NCI-H2107 (cell line): ENCODE measurements at regions not wholly inside any gene's neighbourhood (a gene's known extent, or its start where the extent isn't known, plus 50 kb on each side); places are given as distances from the start of the nearest gene placed in this dataset.

Source experiments
- DNase-seq: peaks from one replicate; lab custom pipeline; 2025; lab: John Stamatoyannopoulos, UW

DNA sequence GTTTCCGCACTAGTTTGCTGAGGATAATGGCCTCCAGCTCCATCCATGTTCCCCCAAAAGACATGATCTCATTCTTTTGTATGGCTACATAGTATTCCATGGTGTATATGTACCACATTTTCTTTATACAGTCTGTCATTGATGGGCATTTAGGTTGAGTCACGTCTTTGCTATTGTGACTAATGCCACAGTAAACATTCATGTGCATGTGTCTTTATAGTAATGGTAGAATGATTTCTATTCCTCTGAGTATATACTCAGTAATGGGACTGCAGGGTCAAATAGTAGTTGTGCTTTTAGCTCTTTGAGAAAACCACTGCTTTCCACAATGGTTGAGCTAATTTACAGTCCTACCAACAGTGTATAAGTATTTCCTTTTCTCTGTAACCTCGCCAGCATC is 78.3 kb upstream of the BCL9 start:
- DNase-seq = no peak

DNA sequence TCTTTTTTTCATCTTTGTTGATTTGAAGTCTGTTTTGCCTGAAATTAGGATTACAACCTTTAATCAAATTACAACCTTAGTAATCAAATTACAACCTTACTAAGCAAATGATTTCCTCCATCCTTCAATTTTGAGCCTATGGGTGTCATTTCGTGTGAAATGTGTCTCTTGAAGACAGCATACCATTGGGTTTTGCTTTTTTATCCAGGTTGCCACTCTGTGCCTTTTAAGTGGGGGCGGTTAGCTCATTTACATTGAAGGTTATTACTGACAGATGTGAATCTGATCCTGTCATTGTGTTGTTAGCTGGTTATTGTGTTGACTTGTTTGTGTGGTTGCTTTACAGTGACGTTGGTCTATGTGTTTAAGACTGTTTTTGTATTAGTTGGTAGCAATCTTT is 74.8 kb upstream of the BCL9 start:
- no peak for DNase-seq

DNA sequence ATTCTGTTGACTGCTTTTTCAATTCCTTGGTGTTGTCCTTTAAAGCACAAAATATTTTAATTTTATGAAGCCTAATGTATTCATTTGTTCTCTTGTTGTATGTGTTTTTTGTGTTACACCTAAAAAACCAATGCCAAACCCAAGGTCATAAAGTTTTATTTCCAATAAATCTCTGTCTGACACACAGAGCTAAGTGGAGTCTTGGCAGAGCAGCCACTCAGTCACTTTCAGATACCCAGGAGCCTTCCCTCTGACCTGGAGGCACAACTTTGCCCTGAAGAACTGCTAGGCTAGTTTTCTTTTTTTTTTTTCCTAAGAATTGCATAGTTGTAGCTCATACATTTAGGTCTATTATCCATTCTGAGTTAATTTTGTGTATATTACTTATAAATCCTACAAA is 71.2 kb upstream of the BCL9 start:
- DNase-seq = no peak

DNA sequence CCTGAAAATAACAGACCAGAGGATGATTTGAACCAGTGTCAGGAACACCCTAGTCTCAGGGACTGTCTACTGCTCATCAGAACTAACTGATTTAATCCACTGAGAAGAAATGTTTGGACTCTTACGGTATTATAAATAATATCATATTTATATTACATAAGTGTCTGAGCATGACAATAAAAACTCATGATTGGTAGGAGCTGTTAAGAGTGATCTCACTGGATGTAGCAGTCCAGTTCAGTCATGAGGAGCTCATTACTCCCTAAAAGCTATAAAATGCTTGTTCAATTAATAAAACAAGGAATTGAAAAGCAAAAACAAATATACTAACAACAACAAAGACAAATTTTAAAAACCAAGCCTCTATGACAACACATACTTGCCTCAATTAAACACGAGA is 68.8 kb upstream of the BCL9 start:
- DNase-seq = no peak

DNA sequence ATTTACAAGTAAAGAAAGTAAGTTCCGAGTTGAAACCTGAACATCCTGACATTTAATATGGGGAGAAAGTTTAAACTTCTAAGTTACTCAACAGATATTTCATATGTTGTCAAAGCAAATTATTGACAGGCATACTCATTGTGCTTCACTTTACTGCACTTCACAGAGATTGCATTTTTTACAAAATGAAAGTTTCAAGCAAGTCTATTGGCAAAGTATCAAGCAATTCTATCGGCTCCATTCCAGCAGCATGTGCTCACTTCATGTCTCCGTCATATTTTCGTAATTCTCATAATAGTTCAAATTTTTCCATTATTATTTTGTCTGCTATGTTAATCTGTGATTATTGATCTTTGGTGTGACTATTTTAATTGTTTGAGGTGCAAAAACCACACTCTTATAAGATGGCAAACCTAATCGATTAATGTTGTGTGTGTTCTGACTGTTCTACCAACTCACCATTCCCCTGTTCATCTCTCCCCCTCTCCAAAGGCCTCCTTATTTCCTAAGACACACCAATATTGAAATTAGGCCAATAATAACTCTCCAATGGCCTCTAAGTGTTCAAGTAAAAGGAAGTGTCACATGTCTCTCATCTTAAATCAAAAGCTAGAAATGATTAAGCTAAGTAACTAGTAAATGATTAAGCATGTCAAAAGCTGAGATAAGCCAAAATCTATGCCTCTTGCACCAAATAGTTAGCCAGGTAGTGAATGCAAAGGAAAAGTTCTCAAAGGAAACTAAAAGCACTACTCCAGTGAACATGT is 68.2 kb upstream of the BCL9 start:
- DNase-seq = no peak

DNA sequence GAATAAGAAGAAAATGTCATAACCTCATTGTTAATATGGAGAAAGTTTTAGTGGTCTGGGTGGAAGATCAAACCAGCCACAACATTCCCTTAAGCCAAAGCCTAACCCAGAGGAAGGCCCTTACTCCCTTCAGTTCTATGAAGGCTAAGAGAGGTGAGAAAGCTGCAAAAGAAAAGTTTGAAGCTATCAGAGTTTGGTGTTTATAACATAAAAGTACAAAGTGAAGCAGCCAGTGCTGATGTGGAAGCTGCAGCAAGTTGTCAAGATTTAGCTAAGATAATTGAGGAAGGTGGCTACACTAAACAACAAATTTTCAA is 67.6 kb upstream of the BCL9 start:
- DNase-seq = no peak

DNA sequence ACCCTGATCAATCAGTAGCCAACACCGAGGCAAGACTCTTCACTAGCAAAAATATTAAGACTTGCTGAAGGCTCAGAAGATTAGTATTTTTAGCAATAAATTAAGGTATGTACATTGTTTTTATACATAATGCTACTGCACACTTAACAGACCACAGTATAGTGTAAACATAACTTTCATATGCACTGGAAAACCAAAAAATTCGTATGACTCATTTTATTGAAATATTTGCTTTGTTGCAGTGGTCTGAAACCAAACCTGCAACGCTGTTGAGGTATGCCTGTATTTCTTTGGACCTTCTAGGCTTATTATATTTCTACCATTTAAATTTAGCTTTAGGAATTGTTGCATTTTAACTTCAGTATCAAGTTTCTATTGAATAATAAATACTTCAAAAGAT is 65.8 kb upstream of the BCL9 start:
- DNase-seq = no peak

DNA sequence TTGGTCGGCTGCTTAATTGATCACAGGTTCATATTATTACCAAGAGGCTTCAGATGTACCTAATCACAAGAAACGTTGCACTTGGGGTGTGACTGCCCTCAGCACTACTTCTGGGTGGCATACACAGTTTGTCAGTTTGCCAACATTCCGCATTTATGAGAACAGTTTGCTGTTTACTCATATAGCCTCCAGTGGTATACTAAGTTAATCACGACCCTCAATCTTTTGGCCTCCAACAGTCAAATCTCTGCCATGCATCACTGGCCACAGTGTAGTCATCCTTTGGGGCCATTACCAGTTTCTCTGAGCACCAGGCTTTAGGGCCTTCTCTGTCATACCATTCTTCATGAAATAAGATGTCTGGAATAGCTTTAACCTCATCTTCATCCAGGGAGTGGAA is 62.8 kb upstream of the BCL9 start:
- no peak for DNase-seq

DNA sequence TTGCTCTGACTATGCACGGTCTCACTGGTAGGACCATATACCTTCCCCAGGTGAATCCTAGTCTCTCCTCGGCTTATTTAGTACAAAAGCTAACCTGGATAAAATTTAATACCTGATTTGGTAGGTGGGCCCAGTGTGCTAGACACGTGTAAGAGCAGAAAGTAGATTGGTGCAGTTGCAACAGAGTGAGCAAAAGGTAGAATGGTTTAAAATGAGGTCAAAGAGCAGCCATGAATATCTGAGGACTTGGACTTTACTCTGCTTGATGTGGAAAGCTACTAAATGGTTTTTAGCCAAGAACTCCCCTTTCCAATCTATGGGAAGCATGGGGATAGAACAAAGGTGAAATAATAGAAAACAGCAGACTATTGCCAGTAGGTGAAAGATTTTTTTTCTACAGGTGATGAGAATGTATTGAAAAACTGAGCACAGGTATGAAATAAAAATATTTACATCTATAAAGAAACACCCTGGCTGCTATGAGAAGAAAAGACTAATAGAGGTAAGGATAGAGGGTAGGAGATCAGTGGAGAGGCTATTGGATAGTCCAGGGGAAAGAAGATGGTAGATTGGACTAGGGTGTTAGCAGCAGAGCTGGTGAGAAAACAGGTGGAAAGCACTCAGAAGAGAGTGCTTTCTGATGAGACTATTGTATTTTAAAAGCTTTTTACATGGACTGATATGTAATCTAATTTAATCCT is 61.3 kb upstream of the BCL9 start:
- DNase-seq = no peak

DNA sequence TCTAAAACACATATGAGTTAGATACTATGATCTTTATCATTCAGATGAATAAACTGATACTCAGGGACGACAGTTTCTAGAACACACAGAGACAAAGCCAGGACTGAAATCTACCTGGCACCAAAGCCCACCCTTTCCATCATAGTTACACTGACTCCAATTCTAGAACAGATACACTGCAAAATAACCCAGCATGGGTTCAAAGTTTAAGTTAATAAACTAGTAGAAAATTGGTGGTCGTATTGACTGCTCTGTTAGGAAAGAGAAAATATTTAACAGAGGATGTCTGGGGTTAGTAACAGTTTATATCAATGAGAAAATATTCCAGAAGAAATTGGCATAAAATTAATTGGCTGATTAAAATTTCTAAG is 60.8 kb upstream of the BCL9 start:
- DNase-seq = no peak

DNA sequence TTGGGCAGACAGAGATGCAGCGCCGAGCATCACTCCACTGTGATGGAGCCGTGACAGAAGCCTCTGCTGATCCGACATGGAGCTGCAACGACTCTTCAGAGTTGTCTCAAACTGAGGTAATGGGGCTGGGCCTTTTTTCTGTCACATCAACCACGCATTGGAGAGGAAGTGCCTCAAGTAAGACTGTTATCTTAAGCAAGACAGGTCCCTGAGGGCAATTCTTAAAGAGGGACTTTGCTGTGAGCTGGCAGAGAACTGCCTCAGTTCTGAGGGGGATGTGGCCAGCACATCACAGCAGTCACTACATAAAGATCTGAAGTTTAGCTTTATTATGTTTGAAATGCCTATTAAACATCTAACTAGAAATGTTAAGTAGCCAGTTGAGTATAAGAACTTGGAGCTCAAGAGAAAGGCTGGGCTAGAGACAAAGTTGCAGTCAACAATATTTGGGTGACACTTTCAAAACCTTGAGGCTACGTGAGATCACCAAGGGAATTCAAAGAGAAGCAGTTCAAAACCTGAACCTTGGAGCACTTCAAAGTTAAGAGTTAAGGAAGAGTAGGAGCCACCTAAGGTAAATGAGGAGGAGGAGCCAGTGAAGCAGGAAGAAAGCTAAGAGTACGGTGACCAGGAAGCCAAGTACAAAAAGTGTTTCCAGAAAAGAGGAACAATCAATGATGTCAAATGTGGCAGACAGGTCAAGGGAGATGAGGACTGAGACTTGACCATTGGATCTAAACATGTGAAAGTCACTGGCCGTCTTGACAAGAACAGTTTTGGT is 54.2 kb upstream of the BCL9 start:
- no peak for DNase-seq

DNA sequence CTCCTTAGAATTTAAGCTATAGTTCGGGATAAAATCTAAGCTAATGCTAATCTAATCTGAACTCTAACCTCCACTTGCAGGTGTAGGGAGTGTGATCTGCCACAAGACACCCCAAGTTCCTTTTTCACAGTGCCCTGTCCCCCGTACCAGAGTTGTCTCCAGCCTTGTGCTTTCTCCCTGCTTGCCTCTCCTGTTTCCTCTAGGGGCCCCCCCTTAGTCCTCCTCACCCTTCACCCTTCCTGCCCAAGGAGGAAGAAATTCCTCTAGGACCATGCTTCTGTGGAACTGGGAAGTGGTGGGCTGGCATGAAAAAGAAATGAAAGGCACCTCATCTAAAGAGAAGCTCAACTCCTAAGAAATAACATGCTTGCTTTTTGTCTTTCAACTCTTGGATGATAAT is 50.2 kb upstream of the BCL9 start:
- no peak for DNase-seq
